ENCODE measurements at regions not wholly inside any gene's neighbourhood (a gene's known extent, or its start where the extent isn't known, plus 50 kb on each side); places are given as distances from the start of the nearest gene placed in this dataset.

DNA sequence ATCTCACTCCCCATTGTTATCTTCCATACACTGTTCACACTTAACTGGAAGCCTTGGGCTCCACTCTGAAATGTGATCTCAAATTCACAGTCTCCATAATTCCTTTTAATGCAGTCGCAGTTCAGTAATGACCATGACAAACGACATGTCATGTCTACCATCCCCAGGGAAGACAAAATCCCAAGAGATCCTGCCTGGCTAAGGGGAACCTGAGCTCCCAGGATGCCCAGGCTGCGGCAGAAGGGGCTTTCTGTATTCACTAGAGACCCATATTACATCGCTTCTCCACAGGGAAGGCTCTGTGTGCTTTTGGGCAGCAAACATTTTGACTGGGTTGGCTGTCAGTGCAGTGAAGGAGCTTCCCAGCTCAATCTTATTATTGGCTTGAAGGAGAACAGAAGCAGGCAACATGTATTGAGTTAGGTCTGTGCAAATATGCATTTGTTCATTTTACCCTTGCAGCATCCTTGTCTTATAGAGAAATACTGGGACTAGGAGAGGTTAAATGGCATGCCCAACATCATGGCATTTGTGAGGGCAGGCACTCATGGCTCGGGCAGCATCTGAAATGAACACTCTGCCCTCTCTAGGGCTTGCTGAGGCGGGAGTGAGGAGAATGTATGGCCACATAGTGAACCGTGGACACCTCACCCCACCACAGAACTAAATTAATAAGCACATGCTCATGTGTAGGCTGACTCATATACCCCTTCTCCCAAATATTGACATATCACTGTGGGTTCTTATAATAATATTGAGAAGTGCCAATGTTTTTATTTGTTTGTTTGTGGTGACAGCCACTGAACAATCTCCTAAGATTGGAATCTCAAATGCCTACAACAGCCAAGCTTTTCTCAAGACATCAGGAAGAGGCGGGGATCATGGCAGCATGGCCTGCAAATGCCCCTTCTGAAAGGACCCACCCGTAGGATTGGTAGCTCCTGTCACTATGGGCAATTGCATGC is 141.6 kb upstream of the FOXB1 start:
- TF ChIP-seq POLR2A (IDR thresholded peaks at IDR 0.05), result no peak
- TF ChIP-seq CTCF (IDR thresholded peaks at IDR 0.05), result no peak

Measured in right lobe of liver (tissue), 4 donors.